ENCODE measurements at regions not wholly inside any gene's neighbourhood (a gene's known extent, or its start where the extent isn't known, plus 50 kb on each side); places are given as distances from the start of the nearest gene placed in this dataset.
"Not testable (repeated sequence)": the region's sequence is repeated elsewhere in the genome, so short reads cannot be mapped to it uniquely, and the experiment has no call there.

DNA sequence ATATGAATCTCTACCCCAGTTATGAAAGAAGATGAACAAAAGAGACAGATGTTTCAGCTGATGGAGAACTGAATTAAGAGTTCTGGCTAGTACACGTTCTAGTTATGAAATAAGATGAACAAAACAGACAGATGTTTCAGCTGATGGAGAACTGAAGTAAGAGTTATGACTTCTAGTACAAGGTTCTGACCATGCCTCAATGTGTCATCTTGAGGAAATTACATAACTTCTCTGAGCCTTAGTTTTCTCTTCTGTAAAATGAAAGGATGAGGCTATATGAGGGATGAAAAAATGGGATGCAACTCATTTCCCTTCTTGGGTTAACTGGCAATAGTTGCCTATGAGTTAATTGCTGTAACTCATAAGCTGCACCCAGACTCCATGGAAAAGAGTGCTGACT is 92.9 kb upstream of the WDR75 start:
- intact Hi-C loops (cut with DNase I): no loop called here

GRCh38 chr2:189350540-189351209 is 90.6 kb upstream of the WDR75 start:
- Histone ChIP-seq H3K4me1 (peaks cover 0 to 23% (median 18%) of the 10 kb centered on the region in 3 donors), H3K27ac (peak overlapping the region in 3 of 4 donors; percentile 65 to 77 (median 72)), H3K4me3 (no peak overlapping the region), H3K36me3 (no peaks in the 10 kb centered on the region), H3K9me3 (no peaks in the 10 kb centered on the region), H3K27me3 (no peaks in the 10 kb centered on the region)
- no peak for DNase-seq
- TF ChIP-seq POLR2A (IDR thresholded peaks at IDR 0.05): no peak
- TF ChIP-seq CTCF (IDR thresholded peaks at IDR 0.05): no peak
- 37 to 60% methylated on average over 3 of the region's 3 CpGs for WGBS, 2 donors
- intact Hi-C loops (cut with DNase I): no loop called here

More for the DNA sequence above, 92.9 kb upstream of the WDR75 start:
- H3K4me3 ChIP-seq: no peak overlapping the region
- H3K27ac ChIP-seq: peak overlapping the region; percentile 23 to 77 (median 73)
- H3K36me3 ChIP-seq: no peaks in the 10 kb centered on the region
- H3K9me3 ChIP-seq: no peaks in the 10 kb centered on the region
- no peaks in the 10 kb centered on the region for H3K27me3 ChIP-seq
- 23 to 32% methylated on average over 1 of the region's 1 CpG for WGBS, 2 donors
- H3K4me1 ChIP-seq: peaks cover 0 to 23% (median 18%) of the 10 kb centered on the region in 3 donors
- DNase-seq: no peak
- TF ChIP-seq CTCF (IDR thresholded peaks at IDR 0.05) (no peak), POLR2A (IDR thresholded peaks at IDR 0.05) (no peak)

- H3K36me3 ChIP-seq; H3K27me3 ChIP-seq; H3K4me3 ChIP-seq; H3K9me3 ChIP-seq; intact Hi-C loops (cut with DNase I); DNase-seq: not testable (repeated sequence)
- H3K27ac ChIP-seq: peak overlapping the region in 2 of 4 donors; percentile 10 to 75
- H3K4me1 ChIP-seq: peaks cover 0 to 18% (median 14%) of the 10 kb centered on the region in 3 donors
- WGBS, 2 donors: 100% methylated on average over 1 of the region's 1 CpG
Measured at GRCh38 chr2:189351933-189352332, 89.3 kb upstream of the WDR75 start.

DNA sequence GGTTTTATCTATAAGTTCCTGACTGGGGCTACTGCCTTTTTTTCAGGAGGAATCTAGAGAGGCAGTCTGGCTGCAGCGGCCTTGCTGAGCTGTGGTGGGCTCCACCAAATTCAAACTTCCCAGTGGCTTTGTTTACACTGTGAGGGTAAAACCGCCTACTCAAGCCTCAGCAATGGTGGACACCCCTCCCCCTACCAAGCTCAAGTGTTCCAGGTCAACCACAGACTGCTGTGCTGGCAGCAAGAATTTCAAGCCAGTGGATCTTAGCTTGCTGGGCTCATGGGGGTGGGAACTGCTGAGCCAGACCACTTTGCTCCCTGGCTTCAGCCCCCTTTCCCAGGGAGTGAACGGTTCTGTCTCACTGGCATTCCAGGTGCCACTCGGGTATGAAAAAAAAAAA is 83.9 kb upstream of the WDR75 start:
- H3K9me3 ChIP-seq; intact Hi-C loops (cut with DNase I); H3K4me1 ChIP-seq; DNase-seq; H3K27me3 ChIP-seq; H3K27ac ChIP-seq; H3K36me3 ChIP-seq; H3K4me3 ChIP-seq: not testable (repeated sequence)
- WGBS, 2 donors: no CpG with 5 or more reads among the region's 4 CpGs

GRCh38 chr2:189360861-189361260 is 80.4 kb upstream of the WDR75 start:
- WGBS, 2 donors: 71 to 75% methylated on average over 1 of the region's 1 CpG
- intact Hi-C loops (cut with DNase I): no loop called here
- no peaks in the 10 kb centered on the region for H3K36me3 ChIP-seq
- H3K4me3 ChIP-seq: no peak overlapping the region
- TF ChIP-seq POLR2A (IDR thresholded peaks at IDR 0.05) (no peak), CTCF (IDR thresholded peaks at IDR 0.05) (no peak)
- DNase-seq: no peak
- H3K9me3 ChIP-seq: no peaks in the 10 kb centered on the region
- H3K27ac ChIP-seq: no peak overlapping the region
- H3K27me3 ChIP-seq: no peaks in the 10 kb centered on the region
- H3K4me1 ChIP-seq: no peaks in the 10 kb centered on the region

DNA sequence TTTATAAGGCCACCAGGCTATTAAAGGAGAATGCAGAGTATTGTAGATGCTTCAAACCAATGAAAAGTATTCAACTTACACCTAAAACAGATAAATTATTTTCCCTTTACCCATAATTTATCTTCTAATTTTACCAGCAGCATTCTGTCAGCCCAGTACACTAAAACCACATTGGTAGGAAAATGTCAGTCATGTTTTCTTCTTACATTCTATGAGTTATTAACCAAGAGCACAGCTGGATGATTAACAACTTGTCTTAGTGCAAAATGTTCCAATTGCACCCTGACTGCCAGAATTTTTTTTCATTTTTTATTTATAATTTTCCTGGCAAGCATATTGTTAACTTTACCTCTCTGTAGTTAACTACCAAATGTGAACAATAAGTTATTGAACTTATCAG is 79.0 kb upstream of the WDR75 start:
- TF ChIP-seq CTCF (IDR thresholded peaks at IDR 0.05): no peak
- TF ChIP-seq POLR2A (IDR thresholded peaks at IDR 0.05): no peak
- H3K4me1 ChIP-seq: no peaks in the 10 kb centered on the region
- H3K36me3 ChIP-seq: no peaks in the 10 kb centered on the region
- H3K27me3 ChIP-seq: no peaks in the 10 kb centered on the region
- no peak for DNase-seq
- no peak overlapping the region for H3K27ac ChIP-seq
- H3K4me3 ChIP-seq: no peak overlapping the region
- intact Hi-C loops (cut with DNase I): no loop called here
- H3K9me3 ChIP-seq: no peaks in the 10 kb centered on the region

All from esophagus squamous epithelium (tissue), 5 donors.